ACHN (cell line): ENCODE measurements at regions not wholly inside any gene's neighbourhood (a gene's known extent, or its start where the extent isn't known, plus 50 kb on each side); places are given as distances from the start of the nearest gene placed in this dataset.
A peak's percentile ranks its signal among the peaks of the same experiment; 100 is the strongest.
"Not testable (repeated sequence)": the region's sequence is repeated elsewhere in the genome, so short reads cannot be mapped to it uniquely, and the experiment has no call there.

Source experiments
- DNase-seq: peaks from one replicate; pipeline ENCODE4 v3.0.0-alpha.2; 2015
- in situ Hi-C: cut with HindIII; loops from 2 replicates; pipeline ENCODE4 v1.10.0; 2017; ENCODE audit warnings: low sequenced_read_pairs, low pct_ligation_motif_present, low pct_unique_long_range_greater_than_20kb

GRCh38 chrX:118211891-118212816, 95.5 kb upstream of the KLHL13 start:
- in situ Hi-C loops, result no loop called here
- DNase-seq, result no peak

- in situ Hi-C loops, result no loop called here
- DNase-seq, result no peak
Observed at GRCh38 chrX:118212817-118213183, 96.2 kb upstream of the KLHL13 start.

- in situ Hi-C loops, result no loop called here
- peak; percentile 0 for DNase-seq
Observed at GRCh38 chrX:118215346-118215745, 98.7 kb upstream of the KLHL13 start.

DNA sequence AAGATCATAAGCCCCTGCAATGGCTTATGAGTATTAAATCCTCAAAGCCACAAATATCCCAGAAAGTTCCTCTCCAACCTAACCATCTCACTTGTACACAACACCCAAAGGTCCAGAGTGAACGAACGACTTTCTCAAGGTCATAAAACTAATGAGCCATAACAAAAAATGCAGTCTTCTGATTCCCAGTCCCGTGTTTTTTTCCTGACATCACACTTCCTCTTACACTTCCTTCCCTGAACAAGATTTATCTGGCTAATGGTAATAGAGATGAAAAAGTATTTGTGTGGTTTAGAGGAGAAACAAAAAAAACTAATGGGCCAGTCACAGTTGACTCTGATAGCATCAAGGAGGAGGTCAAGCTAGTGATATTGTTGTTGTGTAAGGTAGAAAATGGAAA, 99.5 kb upstream of the KLHL13 start:
- DNase-seq, result peak; percentile 70
- in situ Hi-C loops, result no loop called here

DNA sequence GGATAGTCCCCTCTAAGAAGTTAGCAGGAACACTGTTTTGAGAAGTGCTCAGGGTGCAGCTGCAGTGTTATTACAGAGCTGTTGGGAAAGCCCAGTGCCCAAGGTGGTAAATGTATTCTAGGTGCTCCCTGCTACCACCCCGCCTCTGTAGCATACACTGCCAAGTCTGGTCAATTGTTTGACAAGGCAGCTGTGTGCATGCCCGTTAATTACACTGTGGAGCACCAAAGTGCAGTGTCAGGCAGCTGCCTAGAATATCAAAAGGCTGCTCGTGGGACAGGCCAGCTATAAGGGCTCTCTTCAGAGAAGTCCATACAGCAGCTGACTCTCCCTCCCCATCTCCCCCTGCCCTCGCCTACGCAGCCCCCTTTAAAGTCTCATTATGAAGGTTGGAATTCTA, 99.9 kb upstream of the KLHL13 start:
- in situ Hi-C loops, result no loop called here
- DNase-seq, result peak; percentile 21

- in situ Hi-C loops, result no loop called here
- no peak for DNase-seq
Observed at GRCh38 chrX:118218079-118218478, 101.5 kb upstream of the KLHL13 start.

- in situ Hi-C loops, result no loop called here
- no peak for DNase-seq
Observed at GRCh38 chrX:118218940-118219339, 102.3 kb upstream of the KLHL13 start.

- no peak for DNase-seq
- in situ Hi-C loops, result no loop called here
Observed at GRCh38 chrX:118219866-118220265, 103.3 kb upstream of the KLHL13 start.

DNA sequence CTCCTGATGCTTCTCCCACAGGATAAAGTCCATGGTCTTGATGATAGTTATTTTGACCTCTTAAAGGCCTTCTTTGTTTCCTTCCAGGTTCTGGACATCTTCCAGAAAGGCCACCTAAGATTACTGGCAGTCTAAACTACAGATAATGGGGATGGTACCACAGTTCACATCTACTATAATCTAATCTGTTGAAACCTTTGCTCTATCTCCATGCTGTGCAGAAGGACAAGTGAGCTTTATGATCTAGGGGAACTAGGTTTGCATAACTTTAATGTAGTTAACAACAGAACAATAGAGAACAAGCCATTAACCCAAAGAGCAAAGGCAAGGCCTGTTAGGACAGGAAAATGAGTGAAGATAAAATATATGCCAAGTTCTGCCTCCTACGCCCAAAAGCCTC, 103.9 kb upstream of the KLHL13 start:
- in situ Hi-C loops, result no loop called here
- DNase-seq, result no peak

DNA sequence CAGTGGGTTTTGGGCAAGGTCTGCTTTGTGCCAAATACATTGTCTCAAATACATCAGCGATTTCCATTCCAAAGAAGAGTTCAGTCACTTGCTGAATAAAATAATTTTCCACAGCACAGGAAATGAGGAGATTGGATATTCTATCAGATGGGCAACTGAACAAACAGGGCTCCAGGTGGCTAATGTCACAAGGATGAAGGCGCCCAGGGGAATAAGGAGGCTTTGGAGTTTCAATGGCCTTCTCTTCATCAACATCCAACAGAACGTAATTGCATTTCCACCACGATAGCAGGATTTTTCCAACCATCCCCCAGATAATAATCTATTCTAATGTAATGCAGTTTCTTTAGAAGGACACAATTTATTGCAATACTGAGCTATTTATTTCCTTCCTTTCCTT, 104.7 kb upstream of the KLHL13 start:
- DNase-seq, result no peak
- in situ Hi-C loops, result no loop called here

DNA sequence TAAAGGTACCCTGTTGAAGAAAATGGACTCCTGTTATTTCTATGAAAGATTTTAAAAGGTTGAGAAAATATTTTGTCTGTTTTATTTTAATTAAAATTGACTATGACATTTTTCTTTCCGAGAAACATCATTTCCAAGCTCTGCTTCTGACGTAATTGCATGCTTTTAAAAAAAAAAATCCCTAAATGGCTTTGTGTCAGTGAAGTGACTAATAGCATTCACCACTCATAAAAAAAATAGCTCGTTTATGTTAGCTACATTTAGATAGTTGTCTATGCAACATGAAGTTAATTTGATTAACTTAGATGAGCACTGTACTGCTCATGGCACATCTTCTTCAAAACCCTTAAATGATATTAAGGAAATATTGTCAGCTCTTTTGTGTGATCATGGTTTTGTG, 105.1 kb upstream of the KLHL13 start:
- in situ Hi-C loops, result no loop called here
- DNase-seq, result no peak

- no peak for DNase-seq
- in situ Hi-C loops, result no loop called here
Observed at GRCh38 chrX:118222421-118222820, 105.8 kb upstream of the KLHL13 start.

DNA sequence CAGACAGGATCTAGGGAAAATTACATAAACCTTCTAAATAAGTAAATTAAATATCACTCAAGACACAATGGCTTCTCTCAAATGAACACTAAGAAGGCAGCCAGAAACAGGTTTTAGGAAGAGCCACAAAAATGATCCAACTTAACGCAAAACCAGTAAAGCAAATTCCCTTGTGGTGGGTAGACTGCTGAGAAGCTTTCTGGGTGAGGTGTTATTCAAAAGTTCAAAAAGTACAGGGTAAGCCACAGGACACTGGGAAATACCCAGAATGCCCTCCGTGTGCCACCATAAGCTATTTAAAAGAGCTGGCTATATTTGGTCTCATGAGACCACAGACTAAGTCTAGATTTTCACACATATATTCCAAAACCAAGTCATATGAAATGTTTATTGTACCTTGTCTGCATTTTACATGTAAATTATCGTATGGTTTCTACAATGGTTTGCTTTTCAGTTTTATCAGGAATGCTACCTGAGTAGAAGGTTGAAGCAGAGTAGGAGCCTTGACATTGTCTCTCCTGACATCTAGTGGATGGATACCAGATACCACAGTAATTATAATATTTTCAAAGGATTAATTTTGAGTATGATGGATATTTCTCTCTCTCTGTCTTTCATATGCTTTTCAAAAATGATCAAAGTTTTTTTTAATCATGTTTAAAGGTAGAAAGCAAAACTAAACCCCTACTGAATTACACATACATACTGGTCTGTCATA, 109.3 kb upstream of the KLHL13 start:
- peak; percentile 26 for DNase-seq
- in situ Hi-C loops, result no loop called here

- in situ Hi-C loops, result no loop called here
- no peak for DNase-seq
Observed at GRCh38 chrX:118228041-118228440, 111.4 kb upstream of the KLHL13 start.

DNA sequence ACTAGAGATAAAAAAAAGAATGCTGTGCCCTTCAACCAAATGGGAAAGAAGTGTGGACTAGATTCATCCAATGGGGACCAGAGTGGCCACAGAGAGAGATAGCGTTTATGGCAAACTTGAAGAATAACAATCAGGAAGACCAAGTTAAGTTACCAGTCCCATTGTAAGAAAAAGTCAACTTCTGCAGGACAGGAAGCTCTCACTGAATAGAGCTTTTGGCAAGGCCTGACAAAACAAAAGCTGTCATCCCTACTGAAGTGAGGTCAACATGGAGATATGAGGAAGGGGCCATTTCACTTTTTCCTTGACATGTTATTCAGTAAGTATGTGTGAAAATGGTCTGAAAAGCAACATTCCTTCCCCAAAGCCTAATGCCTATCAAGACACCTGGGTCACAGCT, 111.8 kb upstream of the KLHL13 start:
- DNase-seq, result no peak
- in situ Hi-C loops, result no loop called here

GRCh38 chrX:118231464-118231863, 114.4 kb upstream of the WDR44 start:
- no peak for DNase-seq
- in situ Hi-C loops, result no loop called here

- in situ Hi-C loops, result no loop called here
- no peak for DNase-seq
Observed at GRCh38 chrX:118239178-118239870, 106.6 kb upstream of the WDR44 start.

DNA sequence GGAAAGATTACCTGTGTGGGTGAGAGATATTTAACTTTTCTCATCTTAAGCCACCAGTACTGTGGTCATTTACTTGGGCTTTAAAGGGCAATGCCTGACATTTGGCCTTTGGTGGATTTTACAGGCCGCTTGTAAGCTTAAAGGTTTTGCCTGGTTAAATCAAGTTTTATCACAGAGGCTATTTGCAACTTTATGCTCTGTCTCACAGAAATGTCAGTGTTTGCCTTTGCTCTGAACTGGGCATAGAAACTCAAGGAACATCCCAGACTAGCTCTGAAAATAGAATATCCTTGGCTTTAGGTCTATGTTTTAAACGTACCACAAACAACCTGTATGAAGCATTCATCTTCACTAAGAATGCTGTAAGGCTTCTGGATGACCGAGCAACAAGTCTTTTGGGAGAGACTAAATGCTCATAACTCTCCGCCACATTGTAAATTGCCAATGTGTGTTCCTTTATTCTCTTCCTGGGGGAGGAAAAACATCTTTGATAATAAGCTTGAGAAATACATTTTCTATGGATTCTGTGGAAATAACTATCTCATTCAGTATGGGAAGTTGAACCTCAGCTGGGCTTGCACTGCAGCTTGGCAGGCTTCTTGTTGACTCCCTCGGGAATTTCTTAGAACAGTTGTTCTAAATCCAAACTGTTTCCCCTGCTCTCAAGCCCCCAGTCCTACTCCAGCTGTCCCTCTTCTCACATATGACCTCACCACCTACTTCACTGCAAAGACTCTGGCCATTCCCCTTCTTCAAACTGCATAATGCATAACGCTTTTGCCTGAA, 105.8 kb upstream of the WDR44 start:
- in situ Hi-C loops, result no loop called here

DNA sequence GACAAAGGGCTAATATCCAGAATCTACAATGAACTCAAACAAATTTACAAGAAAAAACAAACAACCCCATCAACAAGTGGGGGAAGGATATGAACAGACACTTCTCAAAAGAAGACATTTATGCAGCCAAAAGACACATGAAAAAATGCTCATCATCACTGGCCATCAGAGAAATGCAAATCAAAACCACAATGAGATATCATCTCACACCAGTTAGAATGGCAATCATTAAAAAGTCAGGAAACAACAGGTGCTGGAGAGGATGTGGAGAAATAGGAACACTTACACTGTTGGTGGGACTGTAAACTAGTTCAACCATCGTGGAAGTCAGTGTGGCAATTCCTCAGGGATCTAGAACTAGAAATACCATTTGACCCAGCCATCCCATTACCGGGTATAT, 98.9 kb upstream of the WDR44 start:
- DNase-seq, in situ Hi-C loops: not testable (repeated sequence)

More for the DNA sequence above, 105.8 kb upstream of the WDR44 start:
- DNase-seq, result no peak
